WTC11 (cell line): ENCODE measurements at regions not wholly inside any gene's neighbourhood (a gene's known extent, or its start where the extent isn't known, plus 50 kb on each side); places are given as distances from the start of the nearest gene placed in this dataset.

ENCODE experiments used
- ATAC-seq: fragments of 200-7000 bp; cut with Tn5 transposase; 2 replicates; pipeline ENCODE4 v1.10.0; 2021; ENCODE audit warnings: mild to moderate bottlenecking, moderate library complexity
- CTCF ChIA-PET: fragments of 300-600 bp; sonication (Branson Sonifier 250); formaldehyde crosslinking; loops from one replicate; lab custom pipeline; 2021; ENCODE audit warnings: antibody characterized with exemption; lab: Charles Lee
- POLR2A ChIA-PET: fragments of 350-600 bp; sonication (Branson Sonifier 250); formaldehyde crosslinking; loops from one replicate; lab custom pipeline; 2021; ENCODE audit warnings: antibody characterized with exemption; lab: Charles Lee
- DNase-seq: peaks from one replicate; pipeline ENCODE4 v3.0.0; 2021; ENCODE audit warnings: low spot score
- H3K27ac Mint-ChIP-seq: 2 replicates; pipeline ENCODE4 v1.8.0; 2021; ENCODE audit warnings: mixed read lengths
- H3K27me3 Mint-ChIP-seq: 2 replicates; pipeline ENCODE4 v1.8.0; 2021; ENCODE audit warnings: low read depth, mild to moderate bottlenecking, moderate library complexity, mixed read lengths
- H3K36me3 Mint-ChIP-seq: 2 replicates; pipeline ENCODE4 v1.8.0; 2021; ENCODE audit warnings: mixed read lengths
- H3K4me1 Mint-ChIP-seq: 2 replicates; pipeline ENCODE4 v1.8.0; 2022; ENCODE audit warnings: mixed read lengths
- H3K4me3 Mint-ChIP-seq: 2 replicates; pipeline ENCODE4 v1.8.0; 2021; ENCODE audit warnings: mild to moderate bottlenecking, moderate library complexity, mixed read lengths
- H3K9me3 Mint-ChIP-seq: 2 replicates; pipeline ENCODE4 v1.8.0; 2021; ENCODE audit warnings: mixed read lengths
- ATF2 ChIP-seq: sonication (generic); formaldehyde crosslinking; IDR thresholded peaks from 2 replicates; pipeline ENCODE4 v1.8.1; 2022; ENCODE audit warnings: low read depth, missing genetic modification reagents, borderline replicate concordance
- ATF3 ChIP-seq: sonication (generic); formaldehyde crosslinking; conservative IDR thresholded peaks from 2 replicates; pipeline ENCODE4 v1.8.1; 2022; ENCODE audit warnings: mild to moderate bottlenecking, missing genetic modification reagents
- E2F1 ChIP-seq: sonication (generic); formaldehyde crosslinking; IDR thresholded peaks from 2 replicates; pipeline ENCODE4 v1.8.0; 2022; ENCODE audit warnings: mild to moderate bottlenecking, missing genetic modification reagents
- FOXK1 ChIP-seq: sonication (generic); formaldehyde crosslinking; IDR thresholded peaks from 2 replicates; pipeline ENCODE4 v1.8.0; 2022; ENCODE audit warnings: mild to moderate bottlenecking, moderate library complexity, missing genetic modification reagents
- GABPB1 ChIP-seq: sonication (generic); formaldehyde crosslinking; IDR thresholded peaks from 2 replicates; pipeline ENCODE4 v1.8.1; 2023; ENCODE audit warnings: mild to moderate bottlenecking, missing genetic modification reagents
- MAX ChIP-seq: sonication (generic); formaldehyde crosslinking; IDR thresholded peaks from 2 replicates; pipeline ENCODE4 v1.8.0; 2022; ENCODE audit warnings: mild to moderate bottlenecking, missing genetic modification reagents
- NFATC4 ChIP-seq: fragments of 250-450 bp; sonication (Bioruptor Pico); IDR thresholded peaks from 2 replicates; pipeline ENCODE4 v1.9.0; 2021; ENCODE audit warnings: mild to moderate bottlenecking
- PRRX2 ChIP-seq: fragments of 250-450 bp; sonication (Bioruptor Pico); IDR thresholded peaks from 2 replicates; pipeline ENCODE4 v1.8.0; 2021; ENCODE audit warnings: mild to moderate bottlenecking
- STAT6 ChIP-seq: sonication (generic); formaldehyde crosslinking; conservative IDR thresholded peaks from 2 replicates; pipeline ENCODE4 v1.8.1; 2023; ENCODE audit warnings: mild to moderate bottlenecking, low read depth, missing genetic modification reagents, moderate library complexity
- TCF7 ChIP-seq: sonication (generic); formaldehyde crosslinking; IDR thresholded peaks from 2 replicates; pipeline ENCODE4 v1.8.0; 2022; ENCODE audit warnings: mild to moderate bottlenecking, low read depth, missing genetic modification reagents, moderate library complexity
- ZBTB21 ChIP-seq: sonication (generic); formaldehyde crosslinking; IDR thresholded peaks from 2 replicates; pipeline ENCODE4 v1.8.1; 2023; ENCODE audit warnings: mild to moderate bottlenecking, missing genetic modification reagents, borderline replicate concordance
- ZMAT4 ChIP-seq: fragments of 250-450 bp; sonication (Bioruptor Pico); IDR thresholded peaks from 2 replicates; pipeline ENCODE4 v1.9.0; 2021; ENCODE audit warnings: mild to moderate bottlenecking
- ZSCAN18 ChIP-seq: fragments of 250-450 bp; sonication (Bioruptor Pico); IDR thresholded peaks from 2 replicates; pipeline ENCODE4 v2.1.2; 2022; ENCODE audit warnings: mild to moderate bottlenecking, moderate library complexity

- no peak for TF ChIP-seq ZMAT4 (CRISPR knock-in tag)
These were observed 172.9 kb upstream of the TOPAZ1 start (continued) for GRCh38 chr3:44068753-44069152.

- Mint-ChIP-seq H3K27ac (no peak overlapping the region), H3K36me3 (no peaks in the 10 kb centered on the region), H3K4me1 (peaks cover 17% of the 10 kb centered on the region), H3K9me3 (no peaks in the 10 kb centered on the region), H3K4me3 (no peak overlapping the region), H3K27me3 (no peaks in the 10 kb centered on the region)
- no peak for DNase-seq
- ATAC-seq = no peak
- ChIA-PET CTCF (interaction anchor here (1.3 kb wide), 1 partner anchor 213 kb away, joined by 3 read pairs; no protein-coding TSS in a partner anchor), POLR2A (no interaction called here)
- TF ChIP-seq ATF2 (CRISPR knock-in tag) (no peak), ZBTB21 (CRISPR knock-in tag) (no peak), ZSCAN18 (no peak), NFATC4 (CRISPR knock-in tag) (no peak), ATF3 (CRISPR knock-in tag) (no peak), FOXK1 (CRISPR knock-in tag) (no peak)
These were observed 172.4 kb upstream of the TOPAZ1 start for GRCh38 chr3:44069276-44069675.

GRCh38 chr3:44070841-44071546, 170.7 kb upstream of the TOPAZ1 start:
- Mint-ChIP-seq H3K9me3 (no peaks in the 10 kb centered on the region), H3K4me3 (no peak overlapping the region), H3K4me1 (peaks cover 23% of the 10 kb centered on the region), H3K27ac (no peak overlapping the region), H3K36me3 (no peaks in the 10 kb centered on the region), H3K27me3 (no peaks in the 10 kb centered on the region)
- POLR2A ChIA-PET = no interaction called here
- DNase-seq (no peak), ATAC-seq (no peak)
- no peak for TF ChIP-seq ATF2 (CRISPR knock-in tag)
- no peak for TF ChIP-seq MAX (CRISPR knock-in tag)
- no peak for TF ChIP-seq GABPB1 (CRISPR knock-in tag)
- TF ChIP-seq STAT6 (CRISPR knock-in tag) = no peak
- TF ChIP-seq TCF7 (CRISPR knock-in tag) = no peak
- no peak for TF ChIP-seq E2F1 (CRISPR knock-in tag)
- no peak for TF ChIP-seq PRRX2 (CRISPR knock-in tag)
- CTCF ChIA-PET = no interaction called here
